ACC112 (cell line): ENCODE measurements at regions not wholly inside any gene's neighbourhood (a gene's known extent, or its start where the extent isn't known, plus 50 kb on each side); places are given as distances from the start of the nearest gene placed in this dataset.
A peak's percentile ranks its signal among the peaks of the same experiment; 100 is the strongest.
"Not testable (repeated sequence)": the region's sequence is repeated elsewhere in the genome, so short reads cannot be mapped to it uniquely, and the experiment has no call there.

ENCODE experiments used
- H2AFZ ChIP-seq: fragments of 200-600 bp; sonication (generic); one replicate; pipeline ENCODE4 v1.6.0; 2017; ENCODE audit warnings: antibody characterized with exemption, low read length; ENCODE audit not compliant: unreplicated experiment
- H3K27ac ChIP-seq: fragments of 200-600 bp; sonication (generic); 2 replicates; pipeline ENCODE4 v1.5.1; 2014; ENCODE audit warnings: low read depth, mild to moderate bottlenecking, antibody characterized with exemption, low read length, moderate library complexity
- H3K27me3 ChIP-seq: fragments of 200-600 bp; sonication (generic); 2 replicates; pipeline ENCODE4 v1.6.1; 2014; ENCODE audit warnings: mild to moderate bottlenecking, antibody characterized with exemption, low read length, moderate library complexity, mixed read lengths; ENCODE audit not compliant: insufficient read depth
- H3K36me3 ChIP-seq: fragments of 200-600 bp; sonication (generic); 2 replicates; pipeline ENCODE4 v1.6.1; 2016; ENCODE audit warnings: mild to moderate bottlenecking, antibody characterized with exemption, low read length, moderate library complexity, mixed read lengths; ENCODE audit not compliant: insufficient read depth
- H3K4me1 ChIP-seq: fragments of 200-600 bp; sonication (generic); one replicate; pipeline ENCODE4 v1.6.1; 2016; ENCODE audit warnings: low read length, mixed read lengths; ENCODE audit not compliant: insufficient read depth, unreplicated experiment, control insufficient read depth
- H3K4me3 ChIP-seq: fragments of 200-600 bp; sonication (generic); 2 replicates; pipeline ENCODE4 v1.5.1; 2014; ENCODE audit warnings: mild to moderate bottlenecking, low read depth, low read length
- H3K79me2 ChIP-seq: fragments of 200-600 bp; sonication (generic); one replicate; pipeline ENCODE4 v1.6.0; 2016; ENCODE audit warnings: low read length; ENCODE audit not compliant: control insufficient read depth, unreplicated experiment, insufficient read depth

- no peaks in the 10 kb centered on the region for H3K79me2 ChIP-seq
- H2AFZ ChIP-seq, result no peak overlapping the region
- no peaks in the 10 kb centered on the region; the same call in 1 of the 2 replicates for H3K27me3 ChIP-seq
- H3K36me3 ChIP-seq, result no peaks in the 10 kb centered on the region
- no peak overlapping the region for H3K27ac ChIP-seq
- H3K4me1 ChIP-seq, result no peaks in the 10 kb centered on the region
- no peak overlapping the region for H3K4me3 ChIP-seq
Observed at GRCh38 chr2:223316342-223316741, 264.4 kb downstream of the KCNE4 start.

GRCh38 chr2:223319601-223320000 is 267.6 kb downstream of the KCNE4 start:
- H3K79me2 ChIP-seq, result no peaks in the 10 kb centered on the region
- no peak overlapping the region for H2AFZ ChIP-seq
- no peak overlapping the region for H3K27ac ChIP-seq
- no peaks in the 10 kb centered on the region for H3K4me1 ChIP-seq
- no peak overlapping the region for H3K4me3 ChIP-seq
- no peaks in the 10 kb centered on the region; the same call in 1 of the 2 replicates for H3K27me3 ChIP-seq
- H3K36me3 ChIP-seq, result no peaks in the 10 kb centered on the region

GRCh38 chr2:223324402-223324801 is 272.4 kb downstream of the KCNE4 start:
- H2AFZ ChIP-seq, result peak overlapping the region; percentile 32
- H3K79me2 ChIP-seq, result no peaks in the 10 kb centered on the region
- no peak overlapping the region for H3K27ac ChIP-seq
- H3K27me3 ChIP-seq, result no peaks in the 10 kb centered on the region
- no peak overlapping the region for H3K4me3 ChIP-seq
- H3K36me3 ChIP-seq, result no peaks in the 10 kb centered on the region
- no peaks in the 10 kb centered on the region for H3K4me1 ChIP-seq

GRCh38 chr2:223328578-223328977 is 273.6 kb downstream of the SCG2 start:
- Histone ChIP-seq H3K4me1 (no peaks in the 10 kb centered on the region), H3K36me3 (no peaks in the 10 kb centered on the region), H3K27ac (no peak overlapping the region)

GRCh38 chr2:223330747-223331146 is 271.4 kb downstream of the SCG2 start:
- not testable (repeated sequence) for H3K27ac ChIP-seq, H3K4me1 ChIP-seq, H3K4me3 ChIP-seq, H3K79me2 ChIP-seq, H2AFZ ChIP-seq, H3K36me3 ChIP-seq, H3K27me3 ChIP-seq

More at GRCh38 chr2:223328578-223328977, 273.6 kb downstream of the SCG2 start:
- no peak overlapping the region for H2AFZ ChIP-seq
- no peak overlapping the region for H3K4me3 ChIP-seq
- peaks cover 3% of the 10 kb centered on the region for H3K27me3 ChIP-seq
- H3K79me2 ChIP-seq, result no peaks in the 10 kb centered on the region

- Histone ChIP-seq H3K4me1 (no peaks in the 10 kb centered on the region), H3K4me3 (no peak overlapping the region), H3K27me3 (peaks cover 3% of the 10 kb centered on the region), H3K79me2 (no peaks in the 10 kb centered on the region), H2AFZ (no peak overlapping the region), H3K27ac (no peak overlapping the region), H3K36me3 (no peaks in the 10 kb centered on the region)
Observed at GRCh38 chr2:223338016-223338415, 264.1 kb downstream of the SCG2 start.

- Histone ChIP-seq H3K27me3 (no peaks in the 10 kb centered on the region), H3K36me3 (no peaks in the 10 kb centered on the region), H3K79me2 (no peaks in the 10 kb centered on the region), H3K27ac (no peak overlapping the region), H3K4me1 (no peaks in the 10 kb centered on the region), H3K4me3 (no peak overlapping the region), H2AFZ (no peak overlapping the region)
Observed at GRCh38 chr2:223357076-223357475, 245.1 kb downstream of the SCG2 start.

- Histone ChIP-seq H3K27me3 (peaks cover under 1% of the 10 kb centered on the region; the same call in 1 of the 2 replicates), H3K4me3 (no peak overlapping the region), H3K4me1 (no peaks in the 10 kb centered on the region), H3K36me3 (no peaks in the 10 kb centered on the region), H2AFZ (no peak overlapping the region), H3K27ac (no peak overlapping the region), H3K79me2 (no peaks in the 10 kb centered on the region)
Observed at GRCh38 chr2:223363085-223363484, 239.1 kb downstream of the SCG2 start.

- Histone ChIP-seq H3K27ac (no peak overlapping the region), H2AFZ (no peak overlapping the region), H3K4me3 (no peak overlapping the region), H3K79me2 (no peaks in the 10 kb centered on the region), H3K36me3 (no peaks in the 10 kb centered on the region), H3K27me3 (peaks cover 8% of the 10 kb centered on the region; the same call in 1 of the 2 replicates), H3K4me1 (no peaks in the 10 kb centered on the region)
Observed at GRCh38 chr2:223365158-223365679, 236.9 kb downstream of the SCG2 start.

GRCh38 chr2:223366566-223366965 is 235.6 kb downstream of the SCG2 start:
- H3K27ac ChIP-seq, result no peak overlapping the region
- no peaks in the 10 kb centered on the region for H3K4me1 ChIP-seq
- no peaks in the 10 kb centered on the region for H3K79me2 ChIP-seq
- H3K36me3 ChIP-seq, result no peaks in the 10 kb centered on the region
- H2AFZ ChIP-seq, result no peak overlapping the region
- H3K4me3 ChIP-seq, result no peak overlapping the region
- peaks cover 8% of the 10 kb centered on the region; the same call in 1 of the 2 replicates for H3K27me3 ChIP-seq

- H3K27ac ChIP-seq, result no peak overlapping the region
- H2AFZ ChIP-seq, result no peak overlapping the region
- peaks cover 8% of the 10 kb centered on the region; the same call in 1 of the 2 replicates for H3K27me3 ChIP-seq
- H3K4me1 ChIP-seq, result no peaks in the 10 kb centered on the region
- H3K36me3 ChIP-seq, result no peaks in the 10 kb centered on the region
- no peak overlapping the region for H3K4me3 ChIP-seq
- H3K79me2 ChIP-seq, result no peaks in the 10 kb centered on the region
Observed at GRCh38 chr2:223368481-223368880, 233.7 kb downstream of the SCG2 start.
